ENCODE measurements at regions not wholly inside any gene's neighbourhood (a gene's known extent, or its start where the extent isn't known, plus 50 kb on each side); places are given as distances from the start of the nearest gene placed in this dataset.

- DNase-seq (ENCODE audit: low read depth): no peak
Measured at GRCh38 chr18:73646196-73646595, 501.4 kb downstream of the FBXO15 start.

- DNase-seq (ENCODE audit: low read depth): no peak
Measured at GRCh38 chr18:73645160-73645715, 502.4 kb downstream of the FBXO15 start.

GRCh38 chr18:73639788-73640187 lies 507.8 kb downstream of the FBXO15 start:
- no peak for DNase-seq (ENCODE audit: low read depth)

- DNase-seq (ENCODE audit: low read depth): no peak
Measured at GRCh38 chr18:73638709-73639108, 508.9 kb downstream of the FBXO15 start.

GRCh38 chr18:73636355-73636754 lies 511.3 kb downstream of the FBXO15 start:
- no peak for DNase-seq (ENCODE audit: low read depth)

- no peak for DNase-seq (ENCODE audit: low read depth)
Measured at GRCh38 chr18:73626859-73627258, 520.8 kb downstream of the FBXO15 start.

- no peak for DNase-seq (ENCODE audit: low read depth)
Measured at GRCh38 chr18:73626221-73626620, 521.4 kb downstream of the FBXO15 start.

- DNase-seq (ENCODE audit: low read depth): no peak
Measured at GRCh38 chr18:73621091-73621490, 526.5 kb downstream of the FBXO15 start.

- no peak for DNase-seq (ENCODE audit: low read depth)
Measured at GRCh38 chr18:73617981-73618380, 529.7 kb downstream of the FBXO15 start.

GRCh38 chr18:73615506-73615905 lies 532.1 kb downstream of the FBXO15 start:
- DNase-seq (ENCODE audit: low read depth): no peak

- no peak for DNase-seq (ENCODE audit: low read depth)
Measured at GRCh38 chr18:73614812-73615211, 532.8 kb downstream of the FBXO15 start.

- DNase-seq (ENCODE audit: low read depth): no peak
Measured at GRCh38 chr18:73613706-73614340, 533.8 kb downstream of the FBXO15 start.

GRCh38 chr18:73597832-73598615 lies 549.6 kb downstream of the FBXO15 start:
- DNase-seq (ENCODE audit: low read depth): no peak

- DNase-seq (ENCODE audit: low read depth): no peak
Measured at GRCh38 chr18:73594749-73595148, 552.9 kb downstream of the FBXO15 start.

GRCh38 chr18:73593207-73593606 lies 554.4 kb downstream of the FBXO15 start:
- no peak for DNase-seq (ENCODE audit: low read depth)

GRCh38 chr18:73590950-73591349 lies 556.7 kb downstream of the FBXO15 start:
- DNase-seq (ENCODE audit: low read depth): no peak

- DNase-seq (ENCODE audit: low read depth): no peak
Measured at GRCh38 chr18:73579698-73580097, 567.9 kb downstream of the FBXO15 start.

- DNase-seq (ENCODE audit: low read depth): no peak
Measured at GRCh38 chr18:73577365-73577764, 570.3 kb downstream of the FBXO15 start.

GRCh38 chr18:73563901-73564472 lies 583.6 kb downstream of the FBXO15 start:
- DNase-seq (ENCODE audit: low read depth): no peak

GRCh38 chr18:73563345-73563744 lies 584.3 kb downstream of the FBXO15 start:
- no peak for DNase-seq (ENCODE audit: low read depth)

GRCh38 chr18:73556904-73557303 lies 590.7 kb downstream of the FBXO15 start:
- no peak for DNase-seq (ENCODE audit: low read depth)

GRCh38 chr18:73552171-73552570 lies 595.5 kb downstream of the FBXO15 start:
- no peak for DNase-seq (ENCODE audit: low read depth)

- DNase-seq (ENCODE audit: low read depth): no peak
Measured at GRCh38 chr18:73551211-73551610, 596.4 kb downstream of the FBXO15 start.

Data from LHCN-M2 (cell line).